ENCODE measurements at regions not wholly inside any gene's neighbourhood (a gene's known extent, or its start where the extent isn't known, plus 50 kb on each side); places are given as distances from the start of the nearest gene placed in this dataset.

GRCh38 chr7:145184956-145185355 lies 349.1 kb upstream of the TPK1 start:
- WGBS, 3 donors: 88 to 93% (median 90%) methylated on average over 2 of the region's 2 CpGs
- DNase-seq (no peak), FAIRE-seq (no peak)

DNA sequence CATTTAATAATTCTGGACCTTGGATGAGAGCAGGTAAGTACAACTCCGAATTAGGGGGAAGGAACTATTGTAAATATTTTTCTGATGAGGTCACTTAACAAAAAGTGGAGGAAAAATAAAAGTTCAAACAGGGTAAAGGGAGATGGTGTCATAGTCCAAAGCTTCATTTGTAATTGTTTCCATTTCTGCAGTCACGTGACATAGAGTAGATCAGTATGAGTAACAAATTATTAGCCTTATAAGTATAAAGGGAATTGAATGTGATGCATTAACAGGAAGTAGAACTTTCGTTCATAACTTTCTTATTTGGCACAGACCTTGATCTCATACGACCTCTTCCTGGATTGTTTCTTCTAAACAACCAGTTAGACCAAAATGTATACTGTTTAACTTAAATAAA lies 347.2 kb upstream of the TPK1 start:
- H3K36me3 ChIP-seq (ENCODE audit: control insufficient read depth in 3 of 3, insufficient read depth in 2 of 3, low read depth in 1 of 3, low read length in 3 of 3): no peaks in the 10 kb centered on the region
- H3K4me1 ChIP-seq (ENCODE audit: control insufficient read depth in 3 of 3, insufficient read depth in 2 of 3, low read depth in 1 of 3, low read length in 2 of 3): no peaks in the 10 kb centered on the region
- no peak overlapping the region for H3K27ac ChIP-seq (ENCODE audit: low read depth in 1 of 3, low read length in 2 of 3)
- DNase-seq (no peak), FAIRE-seq (no peak)
- H3K27me3 ChIP-seq (ENCODE audit: control insufficient read depth in 3 of 3, insufficient read depth in 3 of 3, low read length in 3 of 3): no peaks in the 10 kb centered on the region
- no peaks in the 10 kb centered on the region for H3K9me3 ChIP-seq (ENCODE audit: control insufficient read depth in 2 of 2, insufficient read depth in 1 of 2, low read depth in 1 of 2, low read length in 1 of 2)
- 24 to 45% (median 33%) methylated on average over 4 of the region's 4 CpGs for WGBS, 3 donors
- no peak overlapping the region for H3K4me3 ChIP-seq (ENCODE audit: low read depth in 1 of 3, low read length in 3 of 3)

More at GRCh38 chr7:145184956-145185355, 349.1 kb upstream of the TPK1 start:
- Histone ChIP-seq H3K9me3 (ENCODE audit: control insufficient read depth in 2 of 2, insufficient read depth in 1 of 2, low read depth in 1 of 2, low read length in 1 of 2) (no peaks in the 10 kb centered on the region), H3K27ac (ENCODE audit: low read depth in 1 of 3, low read length in 2 of 3) (no peak overlapping the region), H3K4me3 (ENCODE audit: low read depth in 1 of 3, low read length in 3 of 3) (no peak overlapping the region), H3K36me3 (ENCODE audit: control insufficient read depth in 3 of 3, insufficient read depth in 2 of 3, low read depth in 1 of 3, low read length in 3 of 3) (no peaks in the 10 kb centered on the region), H3K4me1 (ENCODE audit: control insufficient read depth in 3 of 3, insufficient read depth in 2 of 3, low read depth in 1 of 3, low read length in 2 of 3) (no peaks in the 10 kb centered on the region), H3K27me3 (ENCODE audit: control insufficient read depth in 3 of 3, insufficient read depth in 3 of 3, low read length in 3 of 3) (no peaks in the 10 kb centered on the region)

DNA sequence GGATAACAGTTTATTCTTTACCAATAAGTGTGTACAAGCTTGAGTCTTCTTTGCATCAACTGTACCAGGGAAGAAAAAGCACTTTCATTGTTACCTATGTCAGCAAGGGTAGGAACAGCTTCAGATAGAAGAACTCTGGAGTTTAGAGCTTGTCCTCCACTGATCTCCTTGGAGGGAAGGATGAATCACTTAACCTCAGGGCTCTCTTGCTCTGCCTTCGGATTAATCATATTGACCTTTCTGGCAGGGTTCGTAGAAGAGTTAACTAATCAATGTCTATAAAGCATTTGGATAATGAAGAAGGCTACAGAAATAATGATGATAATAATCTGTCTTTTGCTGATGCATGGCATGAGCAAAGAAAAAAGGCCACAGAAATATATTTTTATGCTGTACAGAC lies 339.5 kb upstream of the TPK1 start:
- Histone ChIP-seq H3K36me3 (ENCODE audit: control insufficient read depth in 3 of 3, insufficient read depth in 2 of 3, low read depth in 1 of 3, low read length in 3 of 3) (no peaks in the 10 kb centered on the region), H3K27ac (ENCODE audit: low read depth in 1 of 3, low read length in 2 of 3) (no peak overlapping the region), H3K4me3 (ENCODE audit: low read depth in 1 of 3, low read length in 3 of 3) (no peak overlapping the region), H3K4me1 (ENCODE audit: control insufficient read depth in 3 of 3, insufficient read depth in 2 of 3, low read depth in 1 of 3, low read length in 2 of 3) (no peaks in the 10 kb centered on the region), H3K9me3 (ENCODE audit: control insufficient read depth in 2 of 2, insufficient read depth in 1 of 2, low read depth in 1 of 2, low read length in 1 of 2) (no peaks in the 10 kb centered on the region), H3K27me3 (ENCODE audit: control insufficient read depth in 3 of 3, insufficient read depth in 3 of 3, low read length in 3 of 3) (no peaks in the 10 kb centered on the region)
- DNase-seq: no peak
- 45 to 68% (median 55%) methylated on average over 2 of the region's 2 CpGs for WGBS, 3 donors
- no peak for FAIRE-seq

DNA sequence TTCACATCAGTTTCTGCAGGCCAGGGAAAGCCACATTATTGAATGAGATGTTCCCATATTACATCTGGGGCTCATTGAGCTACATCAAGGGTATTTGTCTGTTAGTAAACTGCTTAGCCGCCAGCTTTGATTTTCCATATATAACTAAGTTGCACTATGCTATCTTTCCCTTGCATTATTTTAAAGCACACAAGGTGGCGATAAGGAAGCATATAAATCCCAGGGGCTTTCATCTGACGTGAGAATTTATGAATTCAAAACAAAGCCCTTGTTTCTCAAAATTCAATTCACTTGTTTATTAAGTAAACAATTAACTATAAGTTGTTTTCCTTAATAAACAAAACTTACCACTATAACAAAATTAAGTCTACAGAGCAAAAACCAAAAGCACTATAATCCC lies 334.1 kb upstream of the TPK1 start:
- Histone ChIP-seq H3K4me3 (ENCODE audit: low read depth in 1 of 3, low read length in 3 of 3) (no peak overlapping the region), H3K27ac (ENCODE audit: low read depth in 1 of 3, low read length in 2 of 3) (no peak overlapping the region), H3K36me3 (ENCODE audit: control insufficient read depth in 3 of 3, insufficient read depth in 2 of 3, low read depth in 1 of 3, low read length in 3 of 3) (no peaks in the 10 kb centered on the region), H3K4me1 (ENCODE audit: control insufficient read depth in 3 of 3, insufficient read depth in 2 of 3, low read depth in 1 of 3, low read length in 2 of 3) (no peaks in the 10 kb centered on the region), H3K9me3 (ENCODE audit: control insufficient read depth in 2 of 2, insufficient read depth in 1 of 2, low read depth in 1 of 2, low read length in 1 of 2) (no peaks in the 10 kb centered on the region), H3K27me3 (ENCODE audit: control insufficient read depth in 3 of 3, insufficient read depth in 3 of 3, low read length in 3 of 3) (no peaks in the 10 kb centered on the region)
- 32 to 42% (median 40%) methylated on average over 3 of the region's 3 CpGs for WGBS, 3 donors
- DNase-seq (no peak), FAIRE-seq (no peak)

GRCh38 chr7:145168879-145169278 lies 333.0 kb upstream of the TPK1 start:
- FAIRE-seq (no peak), DNase-seq (no peak)
- WGBS, 3 donors: 71 to 82% (median 76%) methylated on average over 4 of the region's 4 CpGs
- no peak overlapping the region for H3K27ac ChIP-seq (ENCODE audit: low read depth in 1 of 3, low read length in 2 of 3)
- H3K27me3 ChIP-seq (ENCODE audit: control insufficient read depth in 3 of 3, insufficient read depth in 3 of 3, low read length in 3 of 3): no peaks in the 10 kb centered on the region
- no peak overlapping the region for H3K4me3 ChIP-seq (ENCODE audit: low read depth in 1 of 3, low read length in 3 of 3)
- no peaks in the 10 kb centered on the region for H3K9me3 ChIP-seq (ENCODE audit: control insufficient read depth in 2 of 2, insufficient read depth in 1 of 2, low read depth in 1 of 2, low read length in 1 of 2)
- H3K4me1 ChIP-seq (ENCODE audit: control insufficient read depth in 3 of 3, insufficient read depth in 2 of 3, low read depth in 1 of 3, low read length in 2 of 3): no peaks in the 10 kb centered on the region
- no peaks in the 10 kb centered on the region for H3K36me3 ChIP-seq (ENCODE audit: control insufficient read depth in 3 of 3, insufficient read depth in 2 of 3, low read depth in 1 of 3, low read length in 3 of 3)

DNA sequence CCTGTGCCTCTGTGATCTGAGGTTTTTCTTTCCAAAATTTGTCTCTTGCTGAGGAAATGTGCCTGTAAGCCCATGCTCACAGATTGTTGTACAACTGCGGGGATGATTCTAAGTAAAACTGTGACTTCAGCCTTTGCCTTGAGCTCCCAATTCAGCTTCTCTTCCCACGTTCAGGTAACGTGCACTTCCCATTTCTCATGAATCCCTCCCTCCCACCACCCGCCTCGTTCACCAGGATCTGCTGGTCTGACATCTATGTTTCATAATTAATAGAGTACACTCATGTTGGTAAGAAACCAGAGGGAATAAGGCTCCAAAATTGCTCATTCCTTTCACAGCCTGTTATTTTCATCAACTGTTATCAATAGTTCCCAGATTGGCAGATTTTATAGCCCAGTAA lies 332.6 kb upstream of the TPK1 start:
- Histone ChIP-seq H3K4me3 (ENCODE audit: low read depth in 1 of 3, low read length in 3 of 3) (no peak overlapping the region), H3K36me3 (ENCODE audit: control insufficient read depth in 3 of 3, insufficient read depth in 2 of 3, low read depth in 1 of 3, low read length in 3 of 3) (no peaks in the 10 kb centered on the region), H3K9me3 (ENCODE audit: control insufficient read depth in 2 of 2, insufficient read depth in 1 of 2, low read depth in 1 of 2, low read length in 1 of 2) (no peaks in the 10 kb centered on the region), H3K4me1 (ENCODE audit: control insufficient read depth in 3 of 3, insufficient read depth in 2 of 3, low read depth in 1 of 3, low read length in 2 of 3) (no peaks in the 10 kb centered on the region), H3K27ac (ENCODE audit: low read depth in 1 of 3, low read length in 2 of 3) (no peak overlapping the region), H3K27me3 (ENCODE audit: control insufficient read depth in 3 of 3, insufficient read depth in 3 of 3, low read length in 3 of 3) (no peaks in the 10 kb centered on the region)
- 21 to 53% (median 36%) methylated on average over 5 of the region's 5 CpGs for WGBS, 3 donors
- DNase-seq: no peak
- no peak for FAIRE-seq

- no peaks in the 10 kb centered on the region for H3K9me3 ChIP-seq (ENCODE audit: control insufficient read depth in 2 of 2, insufficient read depth in 1 of 2, low read depth in 1 of 2, low read length in 1 of 2)
- 53 to 68% (median 60%) methylated on average over 1 of the region's 1 CpG for WGBS, 3 donors
- no peak overlapping the region for H3K27ac ChIP-seq (ENCODE audit: low read depth in 1 of 3, low read length in 2 of 3)
- H3K36me3 ChIP-seq (ENCODE audit: control insufficient read depth in 3 of 3, insufficient read depth in 2 of 3, low read depth in 1 of 3, low read length in 3 of 3): no peaks in the 10 kb centered on the region
- DNase-seq (no peak), FAIRE-seq (no peak)
- peaks cover 0 to 2% (median 0%) of the 10 kb centered on the region in 3 donors for H3K27me3 ChIP-seq (ENCODE audit: control insufficient read depth in 3 of 3, insufficient read depth in 3 of 3, low read length in 3 of 3)
- no peak overlapping the region for H3K4me3 ChIP-seq (ENCODE audit: low read depth in 1 of 3, low read length in 3 of 3)
- no peaks in the 10 kb centered on the region for H3K4me1 ChIP-seq (ENCODE audit: control insufficient read depth in 3 of 3, insufficient read depth in 2 of 3, low read depth in 1 of 3, low read length in 2 of 3)
These were observed 321.0 kb upstream of the TPK1 start for GRCh38 chr7:145156834-145157233.

DNA sequence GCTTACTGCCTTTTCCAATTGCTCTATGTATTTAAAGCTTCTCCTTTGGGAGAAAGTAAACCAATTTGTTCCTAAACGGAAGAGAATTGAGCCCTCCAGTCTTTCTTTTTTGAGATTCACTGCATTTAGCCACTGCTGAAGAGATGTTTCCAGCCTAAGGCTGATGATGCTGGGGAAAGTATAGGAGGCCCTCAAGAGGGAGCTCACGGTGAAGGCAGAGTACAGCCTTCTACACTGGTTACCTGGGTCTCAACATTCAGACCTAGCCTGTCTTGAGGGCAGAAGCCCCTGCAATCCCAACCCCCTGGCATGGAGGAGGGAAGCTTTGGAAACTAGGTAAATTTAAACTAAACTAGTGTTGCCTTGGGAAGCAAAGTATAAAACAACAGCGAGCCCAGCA lies 316.7 kb upstream of the TPK1 start:
- Histone ChIP-seq H3K4me3 (ENCODE audit: low read depth in 1 of 3, low read length in 3 of 3) (no peak overlapping the region), H3K4me1 (ENCODE audit: control insufficient read depth in 3 of 3, insufficient read depth in 2 of 3, low read depth in 1 of 3, low read length in 2 of 3) (no peaks in the 10 kb centered on the region), H3K9me3 (ENCODE audit: control insufficient read depth in 2 of 2, insufficient read depth in 1 of 2, low read depth in 1 of 2, low read length in 1 of 2) (no peaks in the 10 kb centered on the region), H3K27ac (ENCODE audit: low read depth in 1 of 3, low read length in 2 of 3) (no peak overlapping the region), H3K36me3 (ENCODE audit: control insufficient read depth in 3 of 3, insufficient read depth in 2 of 3, low read depth in 1 of 3, low read length in 3 of 3) (no peaks in the 10 kb centered on the region), H3K27me3 (ENCODE audit: control insufficient read depth in 3 of 3, insufficient read depth in 3 of 3, low read length in 3 of 3) (no peaks in the 10 kb centered on the region)
- 62 to 64% (median 62%) methylated on average over 3 of the region's 3 CpGs for WGBS, 3 donors
- DNase-seq (no peak), FAIRE-seq (no peak)

- WGBS, 3 donors: 61 to 68% (median 64%) methylated on average over 11 of the region's 11 CpGs
- no peaks in the 10 kb centered on the region for H3K9me3 ChIP-seq (ENCODE audit: control insufficient read depth in 2 of 2, insufficient read depth in 1 of 2, low read depth in 1 of 2, low read length in 1 of 2)
- H3K27me3 ChIP-seq (ENCODE audit: control insufficient read depth in 3 of 3, insufficient read depth in 3 of 3, low read length in 3 of 3): no peaks in the 10 kb centered on the region
- no peak overlapping the region for H3K4me3 ChIP-seq (ENCODE audit: low read depth in 1 of 3, low read length in 3 of 3)
- no peaks in the 10 kb centered on the region for H3K4me1 ChIP-seq (ENCODE audit: control insufficient read depth in 3 of 3, insufficient read depth in 2 of 3, low read depth in 1 of 3, low read length in 2 of 3)
- H3K36me3 ChIP-seq (ENCODE audit: control insufficient read depth in 3 of 3, insufficient read depth in 2 of 3, low read depth in 1 of 3, low read length in 3 of 3): no peaks in the 10 kb centered on the region
- DNase-seq: no peak
- FAIRE-seq: no peak
- no peak overlapping the region for H3K27ac ChIP-seq (ENCODE audit: low read depth in 1 of 3, low read length in 2 of 3)
These were observed 315.8 kb upstream of the TPK1 start for GRCh38 chr7:145151676-145152075.

Data from small intestine (tissue), 7 donors.